ENCODE measurements at regions not wholly inside any gene's neighbourhood (a gene's known extent, or its start where the extent isn't known, plus 50 kb on each side); places are given as distances from the start of the nearest gene placed in this dataset.

DNA sequence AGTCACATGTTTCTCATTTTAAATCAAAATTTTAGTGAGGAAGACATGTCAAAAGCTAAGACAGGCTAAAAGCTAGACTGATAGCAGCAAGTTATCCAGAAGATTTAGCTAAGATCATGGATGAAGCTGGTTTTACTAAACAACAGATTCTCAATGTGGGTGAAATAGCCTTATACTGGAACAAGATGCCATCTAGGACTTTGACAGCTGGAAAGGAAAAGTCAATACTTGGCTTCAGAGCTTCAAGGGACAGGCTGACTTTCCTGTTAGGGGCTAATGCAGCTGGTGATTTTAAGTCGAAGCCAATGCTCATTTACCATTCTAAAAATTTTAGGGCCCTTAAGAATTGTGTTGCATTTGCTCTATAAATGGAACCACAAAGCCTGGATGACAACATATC is 455.3 kb upstream of the SLC10A2 start:
- TF ChIP-seq YY1 (IDR thresholded peaks at IDR 0.05; ENCODE audit: low read depth) (no peak), TEAD4 (IDR thresholded peaks at IDR 0.05) (no peak), TAF1 (IDR thresholded peaks at IDR 0.05; ENCODE audit: low read depth) (no peak), ZBTB7A (IDR thresholded peaks at IDR 0.05; ENCODE audit: low read depth) (no peak), CEBPB (IDR thresholded peaks at IDR 0.05) (no peak), EGR1 (IDR thresholded peaks at IDR 0.05) (no peak), EP300 (IDR thresholded peaks at IDR 0.05; ENCODE audit: borderline replicate concordance) (no peak), CREB1 (IDR thresholded peaks at IDR 0.05; ENCODE audit: low read depth) (no peak), NFIC (IDR thresholded peaks at IDR 0.05) (no peak), FOXM1 (IDR thresholded peaks at IDR 0.05; ENCODE audit: borderline replicate concordance, low read depth) (no peak), RAD21 (IDR thresholded peaks at IDR 0.05; ENCODE audit: low read depth) (no peak), TCF12 (IDR thresholded peaks at IDR 0.05; ENCODE audit: low read depth) (no peak)
- TF ChIP-seq, protein P1, sequence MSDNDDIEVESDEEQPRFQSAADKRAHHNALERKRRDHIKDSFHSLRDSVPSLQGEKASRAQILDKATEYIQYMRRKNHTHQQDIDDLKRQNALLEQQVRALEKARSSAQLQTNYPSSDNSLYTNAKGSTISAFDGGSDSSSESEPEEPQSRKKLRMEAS (IDR thresholded peaks at IDR 0.05): no peak
- TF ChIP-seq, protein P2, sequence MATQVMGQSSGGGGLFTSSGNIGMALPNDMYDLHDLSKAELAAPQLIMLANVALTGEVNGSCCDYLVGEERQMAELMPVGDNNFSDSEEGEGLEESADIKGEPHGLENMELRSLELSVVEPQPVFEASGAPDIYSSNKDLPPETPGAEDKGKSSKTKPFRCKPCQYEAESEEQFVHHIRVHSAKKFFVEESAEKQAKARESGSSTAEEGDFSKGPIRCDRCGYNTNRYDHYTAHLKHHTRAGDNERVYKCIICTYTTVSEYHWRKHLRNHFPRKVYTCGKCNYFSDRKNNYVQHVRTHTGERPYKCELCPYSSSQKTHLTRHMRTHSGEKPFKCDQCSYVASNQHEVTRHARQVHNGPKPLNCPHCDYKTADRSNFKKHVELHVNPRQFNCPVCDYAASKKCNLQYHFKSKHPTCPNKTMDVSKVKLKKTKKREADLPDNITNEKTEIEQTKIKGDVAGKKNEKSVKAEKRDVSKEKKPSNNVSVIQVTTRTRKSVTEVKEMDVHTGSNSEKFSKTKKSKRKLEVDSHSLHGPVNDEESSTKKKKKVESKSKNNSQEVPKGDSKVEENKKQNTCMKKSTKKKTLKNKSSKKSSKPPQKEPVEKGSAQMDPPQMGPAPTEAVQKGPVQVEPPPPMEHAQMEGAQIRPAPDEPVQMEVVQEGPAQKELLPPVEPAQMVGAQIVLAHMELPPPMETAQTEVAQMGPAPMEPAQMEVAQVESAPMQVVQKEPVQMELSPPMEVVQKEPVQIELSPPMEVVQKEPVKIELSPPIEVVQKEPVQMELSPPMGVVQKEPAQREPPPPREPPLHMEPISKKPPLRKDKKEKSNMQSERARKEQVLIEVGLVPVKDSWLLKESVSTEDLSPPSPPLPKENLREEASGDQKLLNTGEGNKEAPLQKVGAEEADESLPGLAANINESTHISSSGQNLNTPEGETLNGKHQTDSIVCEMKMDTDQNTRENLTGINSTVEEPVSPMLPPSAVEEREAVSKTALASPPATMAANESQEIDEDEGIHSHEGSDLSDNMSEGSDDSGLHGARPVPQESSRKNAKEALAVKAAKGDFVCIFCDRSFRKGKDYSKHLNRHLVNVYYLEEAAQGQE (IDR thresholded peaks at IDR 0.05; ENCODE audit: low read depth): no peak
- TF ChIP-seq, protein P3, sequence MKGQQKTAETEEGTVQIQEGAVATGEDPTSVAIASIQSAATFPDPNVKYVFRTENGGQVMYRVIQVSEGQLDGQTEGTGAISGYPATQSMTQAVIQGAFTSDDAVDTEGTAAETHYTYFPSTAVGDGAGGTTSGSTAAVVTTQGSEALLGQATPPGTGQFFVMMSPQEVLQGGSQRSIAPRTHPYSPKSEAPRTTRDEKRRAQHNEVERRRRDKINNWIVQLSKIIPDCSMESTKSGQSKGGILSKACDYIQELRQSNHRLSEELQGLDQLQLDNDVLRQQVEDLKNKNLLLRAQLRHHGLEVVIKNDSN (IDR thresholded peaks at IDR 0.05): no peak

DNA sequence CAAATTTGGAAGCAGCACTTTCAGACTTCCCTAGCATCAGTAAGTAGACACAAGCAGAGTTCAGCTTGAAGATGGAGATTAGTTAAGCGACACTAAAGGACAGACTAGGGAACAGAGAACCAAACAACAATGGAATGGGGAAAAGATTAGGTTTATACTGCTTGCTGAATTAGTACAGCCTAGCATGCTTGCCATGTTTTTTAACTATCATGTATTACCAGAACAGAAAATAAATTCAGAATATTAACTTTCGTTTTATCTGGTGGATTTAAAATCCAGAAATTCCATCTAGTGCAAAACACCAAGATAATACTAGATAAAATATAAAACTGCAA is 451.5 kb upstream of the SLC10A2 start:
- TF ChIP-seq RAD21 (IDR thresholded peaks at IDR 0.05; ENCODE audit: low read depth) (no peak), EP300 (IDR thresholded peaks at IDR 0.05; ENCODE audit: borderline replicate concordance) (no peak), TEAD4 (IDR thresholded peaks at IDR 0.05) (no peak), EGR1 (IDR thresholded peaks at IDR 0.05) (no peak), ZBTB7A (IDR thresholded peaks at IDR 0.05; ENCODE audit: low read depth) (no peak), CREB1 (IDR thresholded peaks at IDR 0.05; ENCODE audit: low read depth) (no peak)
- TF ChIP-seq, protein P2 (IDR thresholded peaks at IDR 0.05; ENCODE audit: low read depth): no peak
- TF ChIP-seq, protein P1 (IDR thresholded peaks at IDR 0.05): no peak

DNA sequence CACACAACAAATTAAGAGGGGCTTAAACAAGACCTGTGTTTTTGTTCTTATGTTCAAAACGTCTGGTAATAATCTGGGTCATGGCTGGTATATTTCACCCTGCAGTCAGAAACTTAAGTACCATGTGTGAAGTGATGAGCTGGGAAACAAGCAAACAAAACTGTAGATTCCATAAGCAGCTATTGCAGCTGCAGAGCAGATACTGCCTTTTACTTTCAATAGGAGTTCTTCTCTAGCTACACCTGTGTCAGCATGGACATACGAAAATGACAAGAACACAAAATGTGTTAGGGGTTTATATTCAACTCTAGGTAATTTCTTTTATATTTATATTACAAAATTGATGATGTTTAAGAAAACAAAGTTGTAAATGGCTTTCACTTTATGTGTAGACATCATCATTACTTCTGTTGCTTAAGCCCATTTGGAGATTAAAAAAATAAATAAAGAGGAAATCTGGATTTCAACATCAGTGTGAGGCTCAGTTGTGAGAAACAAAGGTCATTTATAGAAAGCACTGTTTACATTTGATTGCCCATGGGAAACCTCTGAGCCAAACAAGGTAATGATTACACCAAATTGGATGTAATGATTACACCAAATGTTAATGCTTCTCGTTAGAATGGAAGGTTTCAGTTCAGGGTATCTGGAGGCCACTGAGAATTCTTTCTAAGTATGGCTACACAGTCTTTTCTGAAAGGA is 451.0 kb upstream of the SLC10A2 start:
- TF ChIP-seq YY1 (IDR thresholded peaks at IDR 0.05; ENCODE audit: low read depth) (no peak), EGR1 (IDR thresholded peaks at IDR 0.05) (no peak), TAF1 (IDR thresholded peaks at IDR 0.05; ENCODE audit: low read depth) (no peak), EP300 (IDR thresholded peaks at IDR 0.05; ENCODE audit: borderline replicate concordance) (no peak), ZBTB7A (IDR thresholded peaks at IDR 0.05; ENCODE audit: low read depth) (no peak), TEAD4 (IDR thresholded peaks at IDR 0.05) (no peak)
- TF ChIP-seq, protein P1 (IDR thresholded peaks at IDR 0.05): no peak

DNA sequence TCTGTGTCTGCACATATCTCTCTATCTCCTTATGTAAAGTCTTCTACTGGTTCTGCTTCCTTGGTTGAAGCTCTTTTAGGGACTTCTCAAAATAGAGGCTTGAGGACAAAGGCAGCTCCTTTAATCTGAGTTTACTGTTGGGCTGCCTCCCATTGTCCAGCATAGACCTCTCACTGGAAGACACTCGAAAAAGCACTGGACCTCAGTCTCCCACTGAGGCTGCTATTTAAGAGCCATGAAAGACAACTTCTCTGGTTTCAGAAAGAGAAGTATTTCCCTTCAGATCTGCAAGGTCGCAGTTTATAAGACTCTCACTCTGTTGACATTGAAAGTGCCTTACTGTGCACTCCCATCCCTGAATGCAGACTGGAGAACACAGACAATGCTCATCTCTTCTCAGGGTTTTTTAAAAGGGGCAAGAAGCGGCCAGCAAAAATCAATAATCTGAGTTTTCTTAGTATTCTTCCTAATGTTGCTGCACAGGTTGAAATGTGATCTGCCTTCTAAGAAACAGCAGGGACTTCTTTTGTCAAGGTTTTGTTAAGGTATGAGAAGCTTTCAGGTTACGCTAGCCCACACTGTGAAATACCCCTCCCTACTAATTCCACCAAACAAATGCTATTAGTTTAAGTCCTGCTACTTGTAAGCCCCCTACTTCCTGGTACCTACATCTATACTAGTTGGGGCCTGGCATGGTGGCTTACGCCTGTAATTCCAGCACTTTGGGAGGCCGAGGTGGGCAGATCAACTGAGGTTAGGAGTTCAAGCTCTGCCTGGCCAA is 450.0 kb upstream of the SLC10A2 start:
- TF ChIP-seq NFIC (IDR thresholded peaks at IDR 0.05): no peak
- TF ChIP-seq TAF1 (IDR thresholded peaks at IDR 0.05; ENCODE audit: low read depth): no peak
- TF ChIP-seq, protein P2 (IDR thresholded peaks at IDR 0.05; ENCODE audit: low read depth): no peak
- no peak for TF ChIP-seq CEBPB (IDR thresholded peaks at IDR 0.05)
